ENCODE measurements at regions not wholly inside any gene's neighbourhood (a gene's known extent, or its start where the extent isn't known, plus 50 kb on each side); places are given as distances from the start of the nearest gene placed in this dataset.

- no peak overlapping the region for H3K27ac Mint-ChIP-seq (ENCODE audit: unreplicated experiment)
- no peak overlapping the region for H3K4me3 Mint-ChIP-seq (ENCODE audit: unreplicated experiment)
- peaks cover 11% of the 10 kb centered on the region for H3K4me1 Mint-ChIP-seq (ENCODE audit: unreplicated experiment)
- no peak for TF ChIP-seq CTCF (IDR thresholded peaks at IDR 0.05)
- no peak for DNase-seq (ENCODE audit: extremely low spot score, unreplicated experiment)
- no peaks in the 10 kb centered on the region for H3K36me3 Mint-ChIP-seq (ENCODE audit: unreplicated experiment)
- no peaks in the 10 kb centered on the region for H3K27me3 Mint-ChIP-seq (ENCODE audit: unreplicated experiment)
- H3K9me3 Mint-ChIP-seq (ENCODE audit: unreplicated experiment), result no peaks in the 10 kb centered on the region
Measured at GRCh38 chr10:110387983-110388686, 83.4 kb upstream of the SMNDC1 start.

- Mint-ChIP-seq H3K27me3 (ENCODE audit: unreplicated experiment) (no peaks in the 10 kb centered on the region), H3K36me3 (ENCODE audit: unreplicated experiment) (no peaks in the 10 kb centered on the region), H3K4me1 (ENCODE audit: unreplicated experiment) (peaks cover 12% of the 10 kb centered on the region), H3K9me3 (ENCODE audit: unreplicated experiment) (no peaks in the 10 kb centered on the region), H3K4me3 (ENCODE audit: unreplicated experiment) (no peak overlapping the region), H3K27ac (ENCODE audit: unreplicated experiment) (no peak overlapping the region)
- no peak for DNase-seq (ENCODE audit: extremely low spot score, unreplicated experiment)
- no peak for TF ChIP-seq CTCF (IDR thresholded peaks at IDR 0.05)
Measured at GRCh38 chr10:110388687-110389052, 84.0 kb upstream of the SMNDC1 start.

- Mint-ChIP-seq H3K4me3 (ENCODE audit: unreplicated experiment) (no peak overlapping the region), H3K36me3 (ENCODE audit: unreplicated experiment) (no peaks in the 10 kb centered on the region), H3K27me3 (ENCODE audit: unreplicated experiment) (no peaks in the 10 kb centered on the region), H3K27ac (ENCODE audit: unreplicated experiment) (no peak overlapping the region), H3K4me1 (ENCODE audit: unreplicated experiment) (peaks cover 12% of the 10 kb centered on the region), H3K9me3 (ENCODE audit: unreplicated experiment) (no peaks in the 10 kb centered on the region)
- no peak for DNase-seq (ENCODE audit: extremely low spot score, unreplicated experiment)
- TF ChIP-seq CTCF (IDR thresholded peaks at IDR 0.05), result no peak
Measured at GRCh38 chr10:110389255-110389654, 84.5 kb upstream of the SMNDC1 start.

- Mint-ChIP-seq H3K4me1 (ENCODE audit: unreplicated experiment) (peaks cover 23% of the 10 kb centered on the region), H3K9me3 (ENCODE audit: unreplicated experiment) (no peaks in the 10 kb centered on the region)
- no peak for TF ChIP-seq CTCF (IDR thresholded peaks at IDR 0.05)
Measured at GRCh38 chr10:110391541-110391940, 86.8 kb upstream of the SMNDC1 start.

GRCh38 chr10:110392121-110392520, 87.4 kb upstream of the SMNDC1 start:
- Mint-ChIP-seq H3K36me3 (ENCODE audit: unreplicated experiment) (no peaks in the 10 kb centered on the region), H3K9me3 (ENCODE audit: unreplicated experiment) (no peaks in the 10 kb centered on the region), H3K4me1 (ENCODE audit: unreplicated experiment) (peaks cover 23% of the 10 kb centered on the region), H3K27ac (ENCODE audit: unreplicated experiment) (no peak overlapping the region), H3K27me3 (ENCODE audit: unreplicated experiment) (no peaks in the 10 kb centered on the region), H3K4me3 (ENCODE audit: unreplicated experiment) (no peak overlapping the region)
- no peak for TF ChIP-seq CTCF (IDR thresholded peaks at IDR 0.05)
- DNase-seq (ENCODE audit: extremely low spot score, unreplicated experiment), result no peak

More at GRCh38 chr10:110391541-110391940, 86.8 kb upstream of the SMNDC1 start:
- no peaks in the 10 kb centered on the region for H3K36me3 Mint-ChIP-seq (ENCODE audit: unreplicated experiment)
- no peak overlapping the region for H3K27ac Mint-ChIP-seq (ENCODE audit: unreplicated experiment)
- no peak for DNase-seq (ENCODE audit: extremely low spot score, unreplicated experiment)
- no peaks in the 10 kb centered on the region for H3K27me3 Mint-ChIP-seq (ENCODE audit: unreplicated experiment)
- H3K4me3 Mint-ChIP-seq (ENCODE audit: unreplicated experiment), result no peak overlapping the region
